Caco-2 (cell line): ENCODE measurements at regions not wholly inside any gene's neighbourhood (a gene's known extent, or its start where the extent isn't known, plus 50 kb on each side); places are given as distances from the start of the nearest gene placed in this dataset.

Experiments used
- BruUV-seq: library from RNA; stranded (reverse); fragments of 400-500 nt; replicated peaks from 2 replicates; lab custom pipeline; 2021; lab: Mats Ljungman, UMichigan
- CTCF ChIA-PET: fragments of 300-600 bp; sonication (Branson Sonifier 250); formaldehyde crosslinking; loops from one replicate; lab custom pipeline; 2022; ENCODE audit warnings: antibody characterized with exemption; lab: Charles Lee
- POLR2A ChIA-PET: fragments of 300-600 bp; sonication (Branson Sonifier 250); formaldehyde crosslinking; loops from one replicate; lab custom pipeline; 2022; ENCODE audit warnings: antibody characterized with exemption; lab: Charles Lee
- DNase-seq, 2 experiments: peaks; one replicate each; pipeline versions ENCODE4 v3.0.0 to v3.0.0-alpha.2; 2020 to 2022
- H3K27me3 ChIP-seq: replicated peaks from 2 replicates; pipeline ENCODE4 v1.6.0; 2011; ENCODE audit warnings: low read length; ENCODE audit not compliant: control insufficient read depth, insufficient read depth
- H3K36me3 ChIP-seq: 2 replicates; pipeline ENCODE4 v1.5.1; 2011; ENCODE audit warnings: low read length; ENCODE audit not compliant: control insufficient read depth, insufficient read depth
- H3K4me1 ChIP-seq: fragments of 250-450 bp; sonication (Bioruptor Pico); 2 replicates; pipeline ENCODE4 v1.5.1; 2020; ENCODE audit warnings: mild to moderate bottlenecking
- H3K4me3 ChIP-seq: 2 replicates; pipeline ENCODE4 v1.5.1; 2011; ENCODE audit warnings: low read depth, mild to moderate bottlenecking, control low read depth, low read length
- H3K9me3 ChIP-seq: fragments of 250-450 bp; sonication (Bioruptor Pico); 2 replicates; pipeline ENCODE4 v1.5.1; 2020; ENCODE audit warnings: mild to moderate bottlenecking, moderate library complexity
- H3K27ac Mint-ChIP-seq: one replicate; pipeline ENCODE4 v1.8.0; 2022; ENCODE audit warnings: mixed read lengths; ENCODE audit not compliant: unreplicated experiment
- H3K27me3 Mint-ChIP-seq: one replicate; pipeline ENCODE4 v1.8.0; 2022; ENCODE audit warnings: mixed read lengths; ENCODE audit not compliant: insufficient read depth, unreplicated experiment
- H3K36me3 Mint-ChIP-seq: one replicate; pipeline ENCODE4 v1.8.0; 2022; ENCODE audit warnings: mild to moderate bottlenecking, mixed read lengths; ENCODE audit not compliant: insufficient read depth, unreplicated experiment
- H3K4me1 Mint-ChIP-seq: one replicate; pipeline ENCODE4 v1.8.0; 2022; ENCODE audit warnings: low read depth, mixed read lengths; ENCODE audit not compliant: unreplicated experiment
- H3K4me3 Mint-ChIP-seq: one replicate; pipeline ENCODE4 v1.8.0; 2022; ENCODE audit warnings: mild to moderate bottlenecking, moderate library complexity, mixed read lengths; ENCODE audit not compliant: unreplicated experiment
- H3K9me3 Mint-ChIP-seq: one replicate; pipeline ENCODE4 v1.8.0; 2022; ENCODE audit warnings: mixed read lengths; ENCODE audit not compliant: unreplicated experiment
- CTCF ChIP-seq, 2 experiments: fragments of 200-600 bp in 1 of 2; IDR thresholded peaks; 1 replicate in 1 of 2; 2 replicates in 1 of 2; pipeline versions ENCODE4 v1.5.1 to v1.8.0; 2011 to 2022; ENCODE audit warnings: antibody characterized with exemption in 1 of 2, control low read depth in 1 of 2, inconsistent platforms in 1 of 2, low read depth in 1 of 2, low read length in 1 of 2, mild to moderate bottlenecking in 1 of 2, moderate library complexity in 1 of 2; ENCODE audit not compliant: insufficient read depth in 1 of 2, severe bottlenecking in 1 of 2, unreplicated experiment in 1 of 2
- intact Hi-C: fragments of 100-400 bp; cut with micrococcal nuclease; formaldehyde crosslinking; loops from one replicate; pipeline ENCODE4 v1.10.0; 2022; ENCODE audit not compliant: unreplicated experiment

DNA sequence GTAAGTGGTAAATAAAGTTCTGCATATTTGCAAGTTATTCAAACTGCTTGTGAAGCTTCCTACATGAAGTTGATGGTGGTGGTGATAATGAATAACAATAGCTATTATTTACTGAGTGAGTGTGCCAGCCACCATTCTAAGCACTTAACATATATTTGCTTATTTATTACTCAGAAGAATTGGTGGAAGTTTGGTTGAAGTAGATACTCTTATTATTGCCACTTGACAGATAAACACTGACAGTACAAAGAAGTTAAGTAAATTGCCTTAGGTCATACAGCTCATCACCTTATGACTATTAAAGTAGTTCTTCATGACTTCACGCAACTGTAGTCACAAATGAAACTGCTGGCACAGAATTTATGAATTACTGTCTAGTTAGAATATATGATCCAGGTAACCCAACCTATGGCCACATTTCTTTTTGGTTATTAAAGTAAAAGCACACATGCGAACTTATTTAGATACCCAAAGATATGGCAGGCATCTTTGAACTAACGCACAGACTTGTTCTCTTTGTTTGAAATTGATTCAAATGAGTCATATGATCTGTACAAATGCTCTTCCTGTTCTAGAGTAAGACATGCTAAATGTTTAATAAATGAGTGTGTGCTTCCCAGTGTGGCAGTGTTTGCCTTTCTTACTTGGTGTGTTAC, 99.8 kb upstream of the NR2F2 start:
- no peaks in the 10 kb centered on the region for H3K27me3 Mint-ChIP-seq
- peaks cover 13% of the 10 kb centered on the region for H3K36me3 Mint-ChIP-seq
- no peak for DNase-seq
- Histone ChIP-seq H3K4me1 (peaks cover 45% of the 10 kb centered on the region), H3K36me3 (no peaks in the 10 kb centered on the region), H3K4me3 (no peak overlapping the region), H3K27me3 (no peaks in the 10 kb centered on the region), H3K9me3 (no peaks in the 10 kb centered on the region)
- H3K27ac Mint-ChIP-seq, result no peak overlapping the region
- H3K9me3 Mint-ChIP-seq, result peaks cover 9% of the 10 kb centered on the region
- ChIA-PET CTCF (no interaction called here), POLR2A (interaction anchor here (0.6 kb wide), 1 partner anchor 16 kb away, joined by 4 read pairs; no protein-coding TSS in a partner anchor)
- peaks cover 49% of the 10 kb centered on the region for H3K4me1 Mint-ChIP-seq
- intact Hi-C loops, result no loop called here
- no TSS peak for BruUV-seq
- H3K4me3 Mint-ChIP-seq, result no peak overlapping the region
- no peak for TF ChIP-seq CTCF (IDR thresholded peaks at IDR 0.05; ENCODE audit: insufficient read depth in 1 of 2, low read depth in 1 of 2, low read length in 1 of 2, severe bottlenecking in 1 of 2, unreplicated experiment in 1 of 2)

- Mint-ChIP-seq H3K27me3 (no peaks in the 10 kb centered on the region), H3K4me1 (peaks cover 41% of the 10 kb centered on the region), H3K27ac (no peak overlapping the region), H3K4me3 (no peak overlapping the region), H3K36me3 (peaks cover 6% of the 10 kb centered on the region), H3K9me3 (peaks cover 8% of the 10 kb centered on the region)
- intact Hi-C loops, result no loop called here
- no peaks in the 10 kb centered on the region for H3K9me3 ChIP-seq
- peaks cover 33% of the 10 kb centered on the region for H3K4me1 ChIP-seq
- DNase-seq, result no peak
- H3K27me3 ChIP-seq, result no peaks in the 10 kb centered on the region
- TF ChIP-seq CTCF (IDR thresholded peaks at IDR 0.05; ENCODE audit: insufficient read depth in 1 of 2, low read depth in 1 of 2, low read length in 1 of 2, severe bottlenecking in 1 of 2, unreplicated experiment in 1 of 2), result no peak
- ChIA-PET CTCF (no interaction called here), POLR2A (no interaction called here)
- no peaks in the 10 kb centered on the region for H3K36me3 ChIP-seq
- no peak overlapping the region for H3K4me3 ChIP-seq
- BruUV-seq, result no TSS peak
Observed at GRCh38 chr15:96232335-96232734, 98.2 kb upstream of the NR2F2 start.

- H3K9me3 Mint-ChIP-seq, result no peaks in the 10 kb centered on the region
- peaks cover 22% of the 10 kb centered on the region for H3K4me1 ChIP-seq
- no peak for DNase-seq
- no TSS peak for BruUV-seq
- H3K36me3 Mint-ChIP-seq, result peaks cover 6% of the 10 kb centered on the region
- H3K4me3 ChIP-seq, result no peak overlapping the region
- no peak for TF ChIP-seq CTCF (IDR thresholded peaks at IDR 0.05; ENCODE audit: insufficient read depth in 1 of 2, low read depth in 1 of 2, low read length in 1 of 2, severe bottlenecking in 1 of 2, unreplicated experiment in 1 of 2)
- H3K27ac Mint-ChIP-seq, result no peak overlapping the region
- peaks cover 33% of the 10 kb centered on the region for H3K4me1 Mint-ChIP-seq
- intact Hi-C loops, result no loop called here
- H3K27me3 Mint-ChIP-seq, result no peaks in the 10 kb centered on the region
- H3K36me3 ChIP-seq, result no peaks in the 10 kb centered on the region
- no peak overlapping the region for H3K4me3 Mint-ChIP-seq
- ChIA-PET POLR2A (interaction anchor here (0.6 kb wide), 1 partner anchor 93 kb away, joined by 3 read pairs; no protein-coding TSS in a partner anchor), CTCF (no interaction called here)
- no peaks in the 10 kb centered on the region for H3K9me3 ChIP-seq
- no peaks in the 10 kb centered on the region for H3K27me3 ChIP-seq
Observed at GRCh38 chr15:96234109-96234892, 96.2 kb upstream of the NR2F2 start.
